ENCODE measurements at regions not wholly inside any gene's neighbourhood (a gene's known extent, or its start where the extent isn't known, plus 50 kb on each side); places are given as distances from the start of the nearest gene placed in this dataset.
A peak's percentile ranks its signal among the peaks of the same experiment; 100 is the strongest.

DNA sequence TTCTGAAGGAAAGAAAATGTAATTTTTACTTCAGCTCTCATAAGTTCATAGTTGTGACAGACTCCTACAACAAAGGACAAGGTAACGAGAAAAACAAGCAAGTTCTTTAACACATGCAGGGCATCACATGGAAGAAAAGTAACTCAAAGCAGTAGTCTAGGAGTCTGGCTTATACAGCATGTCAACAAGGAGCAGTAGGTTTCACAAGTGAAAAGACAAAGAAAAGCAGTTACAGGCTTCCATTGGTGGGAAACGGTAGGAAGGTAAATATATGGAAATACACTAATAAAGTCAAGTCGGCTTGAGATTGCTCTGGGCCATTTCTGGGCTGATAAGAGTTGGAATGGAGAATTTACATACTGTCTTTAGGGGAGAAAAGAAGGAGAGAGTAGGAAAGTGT, 228.4 kb upstream of the ZFP42 start:
- no peak for DNase-seq (ENCODE audit: low spot score)

GRCh38 chr4:187767687-187768086, 227.9 kb upstream of the ZFP42 start:
- no peak for DNase-seq (ENCODE audit: low spot score)

- no peak for DNase-seq (ENCODE audit: low spot score)
Observed at GRCh38 chr4:187770345-187770744, 225.2 kb upstream of the ZFP42 start.

GRCh38 chr4:187777954-187778353, 217.6 kb upstream of the ZFP42 start:
- DNase-seq (ENCODE audit: low spot score), result no peak

DNA sequence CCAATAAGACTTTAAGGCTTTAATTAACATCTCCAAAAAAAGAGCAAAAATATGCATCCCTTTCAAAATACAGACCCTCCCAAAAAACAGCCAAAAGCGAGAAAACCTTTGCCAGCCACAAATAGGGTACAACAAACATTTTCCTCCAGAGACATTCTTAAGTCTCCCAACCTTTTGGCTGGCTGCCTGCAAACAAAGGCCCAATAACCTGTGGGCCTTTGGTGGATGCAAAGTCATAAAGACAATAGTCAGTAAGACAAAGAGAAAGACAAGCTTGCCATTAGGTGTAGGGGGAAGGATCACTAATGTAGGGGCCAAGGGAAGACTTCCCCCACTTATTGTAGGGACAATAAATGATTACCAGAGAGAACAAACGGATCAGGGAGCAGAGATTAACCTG, 215.5 kb upstream of the ZFP42 start:
- no peak for DNase-seq (ENCODE audit: low spot score)

DNA sequence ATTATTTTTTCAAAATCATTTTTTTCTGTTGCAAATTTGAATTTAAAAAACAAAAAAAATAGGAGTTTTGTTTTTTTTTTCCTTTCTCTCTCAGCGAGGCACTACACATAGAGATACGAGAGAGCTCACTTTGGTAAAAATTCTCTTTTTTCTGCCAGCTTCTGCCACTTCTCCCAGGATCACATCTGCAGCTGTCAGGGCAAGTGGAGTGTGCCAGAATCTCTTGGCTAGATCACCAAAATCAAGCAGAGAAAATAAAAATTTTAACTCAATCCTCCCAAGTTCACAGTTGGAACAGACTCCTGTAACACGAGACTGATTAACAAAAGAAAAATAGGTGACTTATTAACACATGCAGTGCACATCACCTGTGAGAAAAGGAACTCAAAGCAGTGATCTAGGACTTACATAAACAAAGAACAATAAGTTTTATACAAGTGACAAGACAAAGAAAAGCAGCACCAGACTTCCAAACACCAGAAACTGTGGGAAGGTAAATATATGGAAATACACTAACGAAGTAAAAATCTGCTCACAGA, 213.2 kb upstream of the ZFP42 start:
- DNase-seq (ENCODE audit: low spot score), result no peak

GRCh38 chr4:187786190-187786589, 209.4 kb upstream of the ZFP42 start:
- no peak for DNase-seq (ENCODE audit: low spot score)

GRCh38 chr4:187789078-187789477, 206.5 kb upstream of the ZFP42 start:
- DNase-seq (ENCODE audit: low spot score), result no peak

DNA sequence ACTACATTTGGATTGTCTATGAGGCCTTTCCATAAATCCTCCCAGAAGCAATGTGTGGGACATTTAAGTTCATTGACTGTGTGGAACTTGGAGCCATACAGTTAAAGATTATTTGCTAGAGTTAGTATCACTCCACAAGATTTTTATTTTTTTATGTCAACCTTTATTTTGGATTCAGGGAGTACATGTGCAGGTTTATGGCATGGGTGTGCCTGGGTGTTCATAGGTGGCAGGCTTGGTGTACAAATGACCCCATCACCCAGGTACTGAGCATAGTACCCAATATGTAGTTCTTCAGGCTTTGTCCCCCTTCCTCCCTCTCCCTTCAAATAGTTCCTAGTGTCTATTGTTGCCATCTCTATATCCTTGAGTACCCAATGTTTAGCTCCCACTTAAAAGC, 199.8 kb upstream of the ZFP42 start:
- DNase-seq (ENCODE audit: low spot score), result no peak

DNA sequence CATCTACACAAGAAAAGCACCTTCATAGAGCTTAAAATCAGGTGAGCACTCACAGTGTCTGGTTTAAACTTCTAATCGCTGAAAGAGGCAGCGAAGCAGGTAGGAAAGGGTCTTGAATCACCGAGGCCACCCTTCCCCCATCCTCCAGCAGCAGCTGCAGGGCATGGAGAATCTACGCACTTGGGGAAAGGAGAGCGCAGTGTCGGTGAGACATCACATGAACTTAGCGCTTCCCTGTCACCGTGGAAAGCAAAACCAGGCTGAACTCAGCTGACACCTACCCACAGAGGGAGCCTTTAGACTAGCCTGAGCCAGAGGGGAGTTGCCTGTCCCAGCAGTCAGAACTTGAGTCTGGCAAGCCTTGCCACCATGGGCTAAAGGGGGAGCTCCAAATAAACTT, 197.2 kb upstream of the ZFP42 start:
- DNase-seq (ENCODE audit: low spot score), result no peak

DNA sequence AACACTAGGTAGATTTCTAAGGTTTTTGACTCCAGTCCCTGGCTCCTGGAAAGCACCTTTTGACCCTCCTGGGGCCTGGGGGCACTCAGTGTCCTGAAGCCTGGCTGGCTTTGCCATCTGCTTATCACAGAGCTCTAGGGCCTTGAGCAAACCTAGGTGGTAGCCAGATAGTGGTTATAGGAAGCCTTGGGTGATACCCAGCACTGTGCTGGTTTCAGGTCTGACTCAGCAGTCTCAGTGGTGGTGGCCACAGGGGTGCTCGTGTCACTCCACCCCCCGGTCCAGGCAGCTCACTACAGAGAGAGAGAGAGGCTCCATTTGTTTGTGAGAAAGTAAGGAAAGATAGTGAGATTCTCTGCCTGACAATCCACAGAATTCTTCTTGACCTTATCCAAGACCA, 195.8 kb upstream of the ZFP42 start:
- no peak for DNase-seq (ENCODE audit: low spot score)

DNA sequence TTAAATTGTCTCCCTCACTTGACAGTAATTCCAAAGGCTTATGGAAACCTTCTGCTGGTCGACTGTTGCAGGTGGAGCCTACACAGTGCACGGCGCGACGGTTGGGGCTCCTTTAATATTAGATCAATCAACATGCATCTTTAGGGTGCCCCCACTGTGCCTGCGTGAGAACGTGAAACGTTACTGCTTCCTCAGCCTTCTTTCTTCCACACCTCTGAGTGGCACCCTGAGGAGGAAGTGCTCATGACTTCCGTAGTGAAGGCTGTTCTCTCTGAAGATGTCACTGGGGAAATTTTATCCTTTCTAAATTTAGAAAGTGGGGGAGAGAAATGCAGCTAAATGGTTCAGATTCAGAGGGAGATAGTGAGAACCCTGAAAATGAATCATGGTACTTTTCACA, 184.0 kb upstream of the ZFP42 start:
- no peak for DNase-seq (ENCODE audit: low spot score)

DNA sequence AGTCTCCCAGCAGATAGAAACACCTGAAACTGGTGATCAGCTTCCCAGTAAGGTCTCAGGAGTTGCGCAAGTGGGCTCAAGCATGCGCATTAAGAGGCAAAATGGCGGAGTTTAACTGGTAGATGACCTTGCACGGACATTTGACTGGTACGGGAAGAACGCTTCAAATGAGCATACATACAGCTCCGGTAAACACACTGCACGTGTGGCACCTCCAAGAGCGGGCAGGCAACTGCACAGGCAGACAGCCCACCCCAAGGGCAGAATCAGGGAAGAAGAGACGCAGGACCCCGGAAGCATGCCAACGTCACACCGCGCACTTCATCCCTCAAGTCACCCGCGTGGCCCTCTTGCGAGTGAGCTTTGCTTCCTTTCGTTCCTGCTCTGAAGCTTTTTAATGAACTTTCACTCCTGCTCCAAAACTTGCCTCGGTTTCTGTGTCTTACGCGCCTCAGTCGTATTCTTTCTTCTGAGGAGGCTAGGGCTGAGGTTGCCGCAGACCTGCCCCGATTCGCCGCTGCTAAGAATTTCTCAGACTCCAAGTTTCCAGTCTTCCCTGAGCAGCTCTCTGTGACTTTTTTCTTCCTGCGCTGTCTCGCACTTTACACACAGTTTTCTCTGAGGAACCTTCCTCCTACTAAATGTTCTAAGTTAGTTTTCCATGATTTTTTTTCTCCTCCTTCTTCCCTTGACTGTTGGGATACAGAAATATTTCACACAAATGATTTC, 180.7 kb upstream of the ZFP42 start:
- peak; percentile 3 for DNase-seq (ENCODE audit: low spot score)

DNA sequence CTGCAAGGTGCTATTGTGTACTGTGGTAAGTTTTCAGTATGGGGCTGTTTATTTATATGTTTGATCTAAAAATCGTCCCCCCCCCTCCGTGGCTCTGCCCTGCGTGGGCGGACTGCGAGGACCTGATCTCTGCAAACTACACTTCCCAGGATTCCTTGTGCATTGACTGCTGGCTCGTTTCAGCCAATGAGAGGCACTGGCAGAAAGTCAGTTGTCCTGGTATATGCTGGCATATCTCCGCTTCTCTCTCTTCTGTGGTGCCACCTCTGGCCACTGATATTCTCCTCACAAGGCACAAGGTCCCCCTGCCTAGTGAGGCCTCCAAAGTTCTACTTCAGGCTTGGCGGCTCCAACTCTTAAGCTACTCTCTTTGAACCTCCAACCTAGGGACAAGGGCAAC, 168.8 kb upstream of the ZFP42 start:
- DNase-seq (ENCODE audit: low spot score), result no peak

GRCh38 chr4:187827631-187828030, 167.9 kb upstream of the ZFP42 start:
- DNase-seq (ENCODE audit: low spot score), result no peak

GRCh38 chr4:187839765-187840164, 155.8 kb upstream of the ZFP42 start:
- no peak for DNase-seq (ENCODE audit: low spot score)

- DNase-seq (ENCODE audit: low spot score), result no peak
Observed at GRCh38 chr4:187840814-187841213, 154.8 kb upstream of the ZFP42 start.

DNA sequence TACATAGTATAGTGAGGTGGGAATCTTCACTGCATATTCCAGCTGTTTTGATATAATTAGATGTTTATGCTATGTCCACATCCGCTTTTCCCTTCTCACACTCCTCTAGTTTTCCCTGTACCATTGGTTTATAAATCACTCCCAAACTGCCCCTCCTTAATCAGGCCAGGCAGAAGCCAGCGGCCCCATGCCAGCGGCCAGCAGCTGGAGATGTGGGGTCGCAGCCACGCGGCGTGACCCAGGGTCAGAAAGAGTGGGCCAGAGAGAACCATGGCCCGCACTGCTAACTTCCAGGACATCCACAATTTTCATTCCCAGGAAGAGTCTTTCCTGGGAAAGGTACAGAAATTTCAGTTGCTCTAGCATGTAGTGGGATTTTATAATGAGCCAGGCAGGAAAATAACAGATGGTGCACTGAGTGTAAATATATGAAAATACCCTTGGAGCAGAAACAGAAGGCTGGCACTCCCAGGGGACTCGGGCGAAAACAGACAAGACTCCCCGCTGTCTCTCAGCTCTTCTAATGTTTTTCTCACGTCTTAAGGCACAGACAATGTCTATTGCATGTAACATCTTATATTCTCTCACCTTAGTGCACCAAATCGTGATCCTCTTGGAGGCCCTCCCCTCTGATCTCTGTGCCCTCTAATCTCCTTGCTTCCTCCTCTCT, 145.9 kb upstream of the ZFP42 start:
- no peak for DNase-seq (ENCODE audit: low spot score)

DNA sequence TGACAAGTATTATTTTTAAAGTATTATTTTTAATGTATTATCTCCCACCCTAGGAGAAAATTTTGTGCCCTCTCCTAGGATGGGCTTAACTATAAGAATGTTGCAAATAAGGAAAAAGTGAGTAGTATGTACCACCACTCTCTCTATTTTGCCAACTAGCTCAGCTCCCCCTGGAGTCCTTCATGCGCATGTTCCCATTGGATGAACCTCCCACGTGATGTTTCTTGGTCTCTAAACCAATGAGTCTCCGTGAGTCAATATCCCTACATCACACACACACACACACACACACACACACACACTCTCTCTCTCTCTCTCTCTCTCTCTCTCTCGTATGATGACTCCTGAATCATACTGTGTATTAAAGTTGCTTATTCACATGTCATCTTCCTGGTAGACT, 129.7 kb upstream of the ZFP42 start:
- DNase-seq (ENCODE audit: low spot score), result no peak

- no peak for DNase-seq (ENCODE audit: low spot score)
Observed at GRCh38 chr4:187883049-187883448, 112.5 kb upstream of the ZFP42 start.

DNA sequence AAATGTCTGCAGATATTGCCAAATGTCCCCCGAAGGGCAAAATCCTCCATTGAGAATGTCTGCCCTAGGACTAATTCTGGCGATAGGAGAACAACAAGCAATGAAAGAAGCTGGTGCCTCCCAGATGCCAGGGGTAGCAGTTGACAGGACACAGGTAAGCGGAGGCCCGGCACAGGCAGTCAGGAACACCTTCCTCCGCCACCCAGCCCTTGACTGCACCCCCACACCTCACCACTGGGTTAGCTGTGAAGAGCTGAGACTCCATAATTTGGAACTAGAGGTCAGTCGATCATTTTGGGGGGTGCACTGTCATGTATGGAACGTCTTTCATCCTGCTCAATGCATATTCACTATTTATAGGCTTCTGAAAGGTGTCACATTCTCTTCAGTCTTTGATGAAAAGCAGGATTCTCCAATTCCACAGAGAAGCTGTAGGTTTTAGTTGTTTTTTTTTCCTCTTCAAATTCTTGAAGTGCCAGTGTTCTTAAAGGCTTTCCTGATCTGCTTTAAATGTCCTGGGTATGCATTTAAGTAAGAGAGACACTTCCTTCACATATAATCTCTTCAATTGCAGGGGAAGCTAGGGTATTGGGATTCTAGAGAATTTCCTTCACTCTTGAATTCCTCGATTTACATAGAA, 111.6 kb upstream of the ZFP42 start:
- DNase-seq (ENCODE audit: low spot score), result peak; percentile 76

DNA sequence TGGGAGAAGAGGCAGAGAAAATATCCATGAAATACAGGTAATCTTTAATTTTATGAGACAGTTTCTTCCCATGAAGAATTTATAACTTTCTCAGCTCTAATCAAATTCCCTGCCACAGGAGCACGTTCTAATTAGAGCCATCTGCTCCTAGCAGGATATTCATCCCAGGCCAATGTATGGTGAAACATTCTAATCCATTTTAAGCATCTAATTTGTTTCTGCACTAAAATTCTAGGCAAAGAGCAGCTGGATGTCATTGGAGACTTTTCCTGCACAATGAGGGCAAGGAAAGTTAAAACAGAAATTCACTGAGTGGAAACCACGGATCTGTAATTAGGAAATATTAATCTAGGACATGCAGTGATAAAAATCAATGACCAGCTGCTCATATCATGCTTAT, 107.7 kb upstream of the ZFP42 start:
- no peak for DNase-seq (ENCODE audit: low spot score)

GRCh38 chr4:187889651-187890050, 105.9 kb upstream of the ZFP42 start:
- DNase-seq (ENCODE audit: low spot score), result no peak

Measured in umbilical cord (tissue), 1 donor.